GM18499 (cell line): ENCODE measurements at regions not wholly inside any gene's neighbourhood (a gene's known extent, or its start where the extent isn't known, plus 50 kb on each side); places are given as distances from the start of the nearest gene placed in this dataset.

ENCODE experiments used
- ATAC-seq: cut with Tn5 transposase; IDR thresholded peaks from one replicate; pipeline ENCODE4 v1.9.1; 2021; ENCODE audit warnings: moderate number of reproducible peaks; ENCODE audit not compliant: insufficient read depth, unreplicated experiment

DNA sequence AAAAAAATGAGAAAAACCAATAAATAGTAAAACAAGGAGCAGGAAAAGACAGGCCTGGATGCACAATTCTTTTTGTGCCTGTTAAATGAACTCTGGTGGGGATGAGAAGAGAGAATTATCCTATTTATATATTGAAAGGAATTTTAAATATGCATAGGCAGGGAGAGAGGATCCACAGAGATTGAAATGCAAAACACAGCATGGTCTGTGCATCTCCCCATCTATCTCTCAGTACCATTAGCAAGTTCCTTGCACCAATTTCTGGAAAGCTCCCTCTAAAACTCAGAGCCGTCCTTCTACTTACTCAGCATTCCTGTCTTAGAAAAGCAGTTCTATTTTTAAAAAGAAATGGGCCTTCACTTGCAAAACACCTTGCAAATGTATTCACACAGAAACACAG lies 502.3 kb upstream of the KLHL29 start:
- ATAC-seq = no peak

DNA sequence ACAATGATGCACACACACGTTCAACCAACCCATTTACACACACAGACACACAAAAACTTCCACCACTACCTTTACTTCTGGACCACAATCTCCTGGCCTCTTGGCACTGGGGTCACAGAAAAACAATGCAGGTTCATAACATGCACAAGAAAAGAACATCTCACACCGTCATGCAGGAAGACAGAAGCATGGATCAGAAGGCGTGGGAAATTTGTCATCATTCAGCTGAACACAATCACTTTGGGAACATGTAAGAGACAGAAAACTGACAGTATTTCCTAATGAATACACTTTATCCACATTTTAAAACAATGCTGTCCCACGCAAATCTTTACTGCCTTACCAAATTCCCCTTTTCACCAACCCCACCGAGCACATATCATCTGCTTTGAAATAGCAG lies 501.9 kb upstream of the KLHL29 start:
- no peak for ATAC-seq

DNA sequence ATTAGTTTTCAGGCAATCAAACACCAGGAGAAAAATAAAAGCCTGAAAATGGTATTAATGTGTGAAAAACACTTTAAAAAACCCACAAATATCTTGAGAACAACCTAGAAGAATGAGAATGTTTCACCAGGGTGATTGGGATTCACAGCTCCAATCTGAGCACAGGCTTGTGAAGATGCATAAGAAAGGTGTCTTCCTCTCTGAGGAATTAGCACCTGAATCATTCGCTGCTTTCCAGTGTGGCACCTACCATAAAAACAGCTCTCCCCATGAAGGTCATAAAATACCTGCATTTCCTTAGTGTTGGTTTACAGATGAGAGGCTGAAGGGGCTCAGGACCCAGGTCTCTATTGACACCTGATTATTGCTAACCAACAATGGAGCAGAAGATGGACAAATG lies 499.7 kb upstream of the KLHL29 start:
- ATAC-seq = no peak

DNA sequence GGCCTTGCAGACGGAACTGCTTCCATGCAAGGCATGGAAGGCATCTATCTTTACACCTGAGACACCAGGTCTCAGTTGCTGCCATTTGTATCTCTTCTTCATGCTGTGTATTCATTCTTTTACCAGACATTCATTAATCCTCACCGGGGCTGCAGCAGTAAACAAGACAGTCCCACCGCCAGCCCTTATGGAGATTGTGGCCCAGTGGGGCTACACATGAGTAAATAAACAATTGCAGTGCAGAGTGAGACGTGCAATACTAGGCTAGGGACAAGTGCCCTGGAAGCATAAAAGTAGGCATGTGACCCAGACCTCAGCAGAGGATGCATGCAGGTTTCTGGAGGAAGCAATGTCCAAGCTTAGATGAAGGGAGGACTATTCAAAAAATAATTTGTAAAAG lies 497.6 kb upstream of the KLHL29 start:
- no peak for ATAC-seq

DNA sequence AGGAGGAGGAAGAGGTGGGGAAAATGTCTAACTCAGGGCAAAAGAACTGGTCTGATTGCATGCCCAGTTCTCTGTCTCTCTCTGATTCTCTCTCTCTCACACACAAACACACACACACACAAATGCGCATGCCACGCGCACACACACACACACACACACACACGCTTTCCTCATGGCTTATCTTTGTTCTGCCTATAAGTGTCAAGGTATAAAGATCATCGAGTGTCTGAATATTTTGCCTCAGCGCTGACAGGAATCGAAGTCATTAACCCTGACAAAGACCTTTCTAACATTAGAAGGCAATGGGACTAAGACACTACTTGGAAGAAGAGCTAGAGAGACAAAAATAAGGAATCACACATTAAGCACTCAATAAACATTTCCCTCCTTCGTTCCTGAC lies 497.1 kb upstream of the KLHL29 start:
- ATAC-seq = no peak

DNA sequence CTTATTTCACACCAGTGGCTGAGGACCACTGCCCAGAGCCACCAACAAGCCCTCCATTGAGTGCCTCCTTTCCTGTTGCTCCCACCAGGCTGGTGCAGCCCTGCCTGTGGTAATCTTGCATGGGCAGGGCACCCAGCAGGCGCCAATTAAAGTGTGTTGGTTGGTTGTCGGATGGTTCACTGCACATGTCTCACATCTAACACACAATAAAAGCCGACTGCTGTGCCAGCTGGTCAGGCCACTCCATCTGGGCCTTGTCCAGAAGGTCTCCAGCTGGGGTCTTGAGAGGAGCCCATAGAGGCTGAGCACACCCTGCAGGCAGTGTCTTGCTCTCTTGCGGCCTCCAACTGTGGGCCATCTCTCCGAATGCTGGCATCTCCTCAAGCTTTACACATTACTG lies 494.8 kb upstream of the KLHL29 start:
- no peak for ATAC-seq

DNA sequence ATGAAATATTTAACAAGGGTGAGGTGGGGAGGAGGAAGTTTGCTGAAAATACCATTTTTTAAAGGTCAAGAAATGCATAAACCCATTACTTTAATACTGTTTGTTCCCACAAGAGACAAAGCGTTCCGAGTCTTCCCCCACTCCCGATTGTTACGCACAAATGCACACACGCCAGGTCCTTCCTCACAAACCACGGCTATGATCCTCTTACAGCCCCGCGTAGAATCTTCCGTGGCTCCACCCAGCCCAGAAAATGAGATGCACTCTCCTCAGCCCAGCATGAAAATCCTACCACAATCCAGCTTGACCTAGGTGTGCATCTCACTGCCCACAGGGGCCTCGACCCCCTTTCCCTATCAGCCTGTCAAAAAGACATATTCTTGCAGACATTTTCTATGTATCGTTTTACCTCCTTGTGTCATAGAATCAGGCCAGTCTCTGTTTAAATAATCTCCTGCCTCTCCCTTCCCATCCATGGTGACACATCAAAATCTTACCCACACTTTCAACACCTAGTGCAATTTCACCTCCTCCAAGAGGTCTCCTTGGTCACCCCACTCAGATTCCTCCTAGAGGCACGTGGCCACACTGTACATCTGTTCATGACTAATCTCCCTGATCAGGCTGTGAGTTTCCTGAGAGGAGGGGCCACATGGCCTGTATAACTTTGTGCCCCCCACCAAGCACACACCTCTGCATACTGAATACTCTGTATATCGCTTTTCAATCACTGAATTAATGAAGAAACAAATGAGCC lies 491.0 kb upstream of the KLHL29 start:
- ATAC-seq = no peak

DNA sequence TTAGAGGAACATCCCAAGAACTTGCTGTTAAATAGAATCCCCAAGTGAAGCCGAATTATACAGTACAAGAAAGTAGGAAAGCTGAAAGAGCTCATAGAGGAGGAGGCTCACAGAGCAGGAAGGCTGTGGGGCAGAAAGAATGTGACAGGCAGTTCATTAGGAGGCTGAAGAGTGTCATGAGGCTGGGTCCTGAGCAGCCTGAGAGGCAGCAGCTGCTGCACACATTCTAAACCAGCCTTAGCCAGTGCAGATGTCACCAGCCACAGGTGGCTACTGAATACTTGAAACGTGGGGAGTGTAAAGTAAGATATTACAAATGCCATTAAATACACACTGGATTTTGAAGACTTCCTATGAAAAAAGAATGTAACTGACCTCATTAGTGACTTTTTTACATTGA lies 490.2 kb upstream of the KLHL29 start:
- ATAC-seq = no peak

DNA sequence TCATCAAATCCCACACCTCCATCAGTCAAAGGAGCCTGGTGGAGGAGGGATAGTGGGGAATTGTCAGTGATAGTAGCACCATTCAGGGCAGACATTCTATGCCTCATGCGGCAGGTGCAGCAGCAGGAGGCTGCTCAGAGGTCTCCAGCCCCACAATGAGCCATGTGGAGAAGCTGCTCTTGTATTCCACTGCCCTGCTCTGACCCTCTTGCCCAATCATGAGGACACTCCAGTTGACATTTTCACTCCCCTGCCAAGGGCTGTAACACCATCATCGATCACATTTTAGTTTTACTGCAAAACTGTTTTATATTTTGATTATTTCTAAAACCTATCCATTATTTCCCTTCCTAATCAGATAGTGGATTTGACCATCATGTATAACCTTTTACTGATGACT lies 487.6 kb upstream of the KLHL29 start:
- ATAC-seq = no peak

DNA sequence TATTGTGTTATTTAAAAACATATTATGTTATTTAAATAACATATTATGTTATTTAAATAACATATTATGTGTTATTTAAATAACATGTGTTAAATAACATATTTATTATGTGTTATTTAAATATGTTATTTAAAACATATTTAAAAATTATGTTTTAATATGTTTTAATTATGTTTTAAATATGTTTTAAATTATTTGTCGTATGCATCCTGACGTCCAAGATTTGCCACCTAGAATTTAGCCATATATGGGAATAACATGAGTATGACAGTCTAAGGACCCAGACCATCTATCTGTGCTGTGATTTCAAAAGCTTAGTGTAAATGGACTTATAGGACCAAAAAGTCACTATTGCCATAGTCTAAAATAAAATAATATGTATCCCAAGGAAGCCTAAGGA lies 484.3 kb upstream of the KLHL29 start:
- no peak for ATAC-seq

DNA sequence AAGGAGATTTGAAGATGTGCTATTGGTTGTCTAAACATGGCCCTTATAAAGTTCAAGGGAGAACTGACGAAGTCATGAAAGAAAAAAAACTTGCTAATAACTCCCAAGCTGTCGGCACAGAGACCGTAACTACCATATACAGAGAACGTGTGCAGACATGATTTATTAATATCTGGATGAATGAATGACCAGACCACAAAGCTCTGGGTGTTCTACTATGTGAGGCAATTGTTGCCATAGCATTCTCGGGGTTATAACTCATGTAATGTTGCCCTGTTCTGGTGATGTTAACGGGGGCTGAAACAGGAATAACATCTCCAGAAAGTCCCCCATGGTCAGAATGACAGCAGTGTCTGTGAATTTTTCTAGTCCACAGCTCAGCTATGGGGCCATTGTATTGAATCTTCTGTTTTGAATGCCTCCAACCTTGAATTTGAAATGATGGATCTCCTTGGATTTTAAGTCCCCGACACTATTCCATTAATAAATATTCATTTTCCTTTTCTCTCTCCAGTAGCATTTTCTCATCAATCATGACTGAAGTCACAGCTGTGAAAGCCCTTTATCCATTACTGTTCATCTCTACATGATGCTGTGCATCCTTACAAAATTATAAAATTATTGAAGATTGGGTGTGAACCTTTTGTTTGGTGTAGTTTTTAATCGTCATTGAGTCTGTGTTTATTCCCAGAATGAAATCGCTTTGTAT lies 483.4 kb upstream of the KLHL29 start:
- ATAC-seq = no peak

DNA sequence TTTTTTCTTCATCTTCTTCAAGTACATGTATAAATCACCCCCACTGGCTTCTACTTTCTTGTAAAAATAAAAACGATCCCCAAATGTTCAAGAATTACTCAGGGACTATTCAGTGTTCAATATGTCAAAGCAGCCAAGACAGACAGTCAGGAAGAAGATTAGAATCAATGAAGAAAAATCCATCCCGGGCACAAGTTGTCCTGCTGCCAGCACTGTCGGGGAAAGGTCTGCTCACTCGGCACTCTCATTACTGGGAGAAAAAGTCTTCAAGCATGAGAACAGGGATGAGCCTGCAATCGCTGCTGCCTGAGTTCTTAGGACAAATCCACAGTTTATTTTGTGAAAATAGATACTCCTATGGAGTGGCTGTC lies 482.8 kb upstream of the KLHL29 start:
- ATAC-seq = no peak

DNA sequence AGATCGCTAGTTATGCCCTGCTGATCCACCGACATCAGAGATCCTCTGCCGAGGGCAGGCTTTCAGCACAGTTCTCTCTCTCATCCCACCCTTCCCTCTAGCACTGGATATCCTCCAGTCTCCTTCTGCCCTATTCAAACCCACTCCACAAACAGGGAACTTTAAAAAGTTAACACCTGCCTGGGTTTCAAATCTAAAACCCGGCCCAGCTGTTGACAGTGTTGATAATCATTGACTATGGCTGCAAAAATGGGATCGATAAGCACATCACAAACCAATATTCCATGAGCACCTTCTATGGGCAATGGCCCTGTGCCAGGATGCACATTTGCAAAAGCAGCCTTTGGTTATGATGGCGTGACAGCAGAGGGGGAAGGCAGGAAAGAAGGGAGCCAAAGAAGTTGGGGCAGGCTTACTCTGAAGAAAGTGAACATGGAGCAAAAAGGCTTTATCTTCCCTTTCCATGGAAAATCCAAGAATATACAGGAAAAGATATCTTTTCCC lies 482.3 kb upstream of the KLHL29 start:
- no peak for ATAC-seq

DNA sequence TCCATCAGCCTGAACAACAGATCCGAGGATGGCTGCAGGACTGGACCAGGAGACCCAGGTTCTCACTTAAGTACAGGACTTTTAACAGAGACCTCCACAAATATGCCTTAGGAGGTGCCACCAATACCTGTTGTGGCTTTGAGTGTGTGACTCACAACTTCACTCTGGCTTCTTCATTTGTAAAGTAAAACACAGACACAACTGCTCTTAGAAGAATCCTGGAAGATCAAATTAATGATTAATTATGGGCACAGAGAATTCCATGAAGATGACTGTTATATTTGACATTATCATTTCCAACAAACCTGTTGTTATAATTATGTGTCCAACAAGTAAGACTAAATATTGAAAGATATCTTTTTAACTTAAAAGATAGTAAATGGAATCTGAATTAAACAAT lies 481.4 kb upstream of the KLHL29 start:
- no peak for ATAC-seq

DNA sequence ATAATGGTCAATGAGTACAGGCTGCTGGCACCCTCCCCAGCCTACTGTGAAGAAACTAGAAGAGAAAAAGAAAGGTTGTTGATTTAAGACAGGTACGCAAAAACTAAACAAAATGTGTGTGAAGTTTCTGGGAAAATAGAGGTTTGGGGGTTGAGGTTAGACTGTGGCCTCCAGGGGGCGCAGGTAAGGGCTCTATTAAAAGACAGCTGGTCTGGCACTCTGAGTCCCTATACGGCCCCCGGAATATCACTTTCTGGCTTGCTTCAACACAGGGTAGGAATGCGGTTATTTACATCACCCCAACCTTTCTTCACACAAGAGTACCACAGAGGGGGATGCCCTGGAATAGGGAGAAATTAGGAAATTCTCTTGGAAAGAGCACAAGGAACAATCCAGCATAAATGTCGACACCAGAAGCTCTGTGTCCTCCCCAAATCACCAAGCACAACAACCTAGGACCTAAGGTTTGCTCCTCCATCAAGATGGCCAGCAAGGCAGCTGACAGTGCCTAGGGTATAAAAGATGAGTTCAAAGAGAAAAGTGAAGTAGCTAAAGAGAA lies 480.8 kb upstream of the KLHL29 start:
- no peak for ATAC-seq

DNA sequence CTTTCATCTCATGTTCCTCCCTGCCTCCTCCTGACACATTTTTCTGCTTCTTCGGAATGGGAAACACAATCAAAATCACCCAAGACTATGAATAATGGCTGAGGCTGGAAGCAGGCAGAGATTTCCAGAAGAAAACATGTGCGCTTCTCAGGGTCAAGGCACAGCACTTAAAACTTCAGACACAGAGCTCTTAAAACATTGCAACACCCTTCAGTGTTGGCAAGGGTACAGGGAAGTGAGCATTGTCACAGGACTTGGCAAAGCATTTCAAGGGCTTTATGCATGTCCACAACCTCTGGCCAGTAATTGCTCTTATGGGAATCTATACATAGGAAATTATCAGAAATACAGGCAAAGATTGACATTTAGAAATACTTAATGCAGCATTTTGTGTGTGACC lies 477.6 kb upstream of the KLHL29 start:
- no peak for ATAC-seq

DNA sequence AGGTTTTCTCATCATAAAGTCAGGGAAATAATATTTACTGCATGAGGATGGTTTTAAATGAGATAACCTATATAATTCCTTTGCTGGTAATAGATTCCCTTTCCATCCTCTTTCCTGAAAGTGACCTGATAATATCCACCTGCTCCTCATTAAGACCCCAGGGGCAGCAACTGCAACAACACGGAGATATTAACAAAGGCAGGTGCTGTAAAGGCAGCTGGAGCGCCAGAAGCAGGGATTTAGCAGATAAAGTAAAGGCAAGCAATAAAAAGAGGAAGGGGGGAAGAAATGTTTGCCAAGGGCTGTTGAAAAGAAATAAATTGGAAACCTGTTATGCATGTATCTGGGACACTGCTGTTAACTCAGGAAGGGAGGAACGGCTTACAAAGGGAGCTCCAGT lies 472.6 kb upstream of the KLHL29 start:
- ATAC-seq = no peak

DNA sequence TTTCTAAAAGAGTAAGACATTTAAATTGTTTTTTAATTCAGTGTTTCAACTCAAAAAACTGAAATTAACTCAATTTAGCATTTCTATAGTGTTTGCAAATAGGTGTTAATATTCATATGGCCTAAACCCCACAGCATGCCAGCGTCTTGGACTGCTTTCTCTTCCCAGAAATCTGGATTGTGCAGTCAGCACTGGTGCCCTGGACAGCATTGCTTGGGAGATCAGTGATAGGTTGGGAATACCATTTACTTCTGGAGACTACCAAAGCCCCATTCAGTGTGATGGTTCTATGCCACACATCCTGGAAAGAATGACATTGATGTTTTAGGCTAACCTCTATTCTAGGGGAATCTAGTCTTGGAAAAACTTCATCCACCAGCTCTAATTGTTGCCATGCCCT lies 455.0 kb upstream of the KLHL29 start:
- no peak for ATAC-seq

DNA sequence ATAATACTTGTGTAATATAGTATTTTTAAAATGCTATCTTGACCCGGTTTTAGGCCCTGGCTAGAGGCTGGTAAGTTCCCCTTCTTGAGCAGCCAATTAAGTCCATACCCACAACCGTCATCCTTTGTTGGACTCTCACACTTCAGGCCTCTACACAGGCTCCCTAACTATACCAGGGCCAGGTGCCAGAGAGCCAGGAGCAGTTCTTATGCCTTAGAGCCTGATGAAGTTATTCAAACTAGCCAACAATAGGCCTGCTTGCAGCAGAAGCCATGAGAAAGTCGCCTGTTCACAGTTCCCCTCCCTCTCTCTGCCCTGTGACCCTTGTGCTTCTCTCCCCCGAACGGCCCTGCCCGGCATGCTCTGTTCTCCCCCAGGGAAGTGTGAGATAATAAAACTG lies 454.2 kb upstream of the KLHL29 start:
- ATAC-seq = no peak

DNA sequence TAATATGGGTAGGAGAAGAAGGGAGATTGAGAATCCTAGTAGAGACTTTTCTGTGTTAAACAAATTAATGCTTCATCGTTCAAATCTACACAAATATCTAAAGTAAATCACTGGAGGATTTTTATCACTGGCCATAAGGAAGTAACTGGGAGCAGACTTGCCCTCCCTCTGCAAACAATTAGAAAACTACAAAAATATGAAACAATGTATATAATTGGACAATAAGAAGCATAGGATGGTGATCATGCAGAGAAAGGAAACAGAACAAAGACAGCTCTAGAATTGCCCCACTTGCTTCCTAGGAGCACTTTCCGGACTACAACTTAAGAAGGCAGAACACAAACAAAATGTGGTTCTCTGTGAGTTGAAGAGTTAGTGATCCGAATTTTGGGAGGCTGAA lies 452.7 kb upstream of the KLHL29 start:
- ATAC-seq = no peak

DNA sequence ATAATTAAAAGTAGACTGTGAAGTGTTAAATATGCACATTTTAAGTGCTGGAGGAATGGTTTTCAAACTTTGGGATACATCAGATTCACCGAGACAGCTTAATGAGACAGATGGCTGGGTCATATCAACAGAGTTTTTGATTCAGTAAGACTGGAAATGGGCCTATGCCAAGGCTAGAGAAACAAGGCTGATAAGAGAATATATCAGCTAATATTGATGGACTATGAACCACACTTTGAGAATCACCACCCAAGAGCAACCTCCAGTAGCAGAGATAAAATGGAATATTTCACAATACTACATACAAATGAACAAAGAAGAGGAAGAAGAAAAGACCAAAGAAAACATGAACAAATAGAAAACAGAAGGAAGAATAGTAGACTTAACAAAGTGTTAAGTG lies 450.2 kb upstream of the KLHL29 start:
- ATAC-seq = no peak

DNA sequence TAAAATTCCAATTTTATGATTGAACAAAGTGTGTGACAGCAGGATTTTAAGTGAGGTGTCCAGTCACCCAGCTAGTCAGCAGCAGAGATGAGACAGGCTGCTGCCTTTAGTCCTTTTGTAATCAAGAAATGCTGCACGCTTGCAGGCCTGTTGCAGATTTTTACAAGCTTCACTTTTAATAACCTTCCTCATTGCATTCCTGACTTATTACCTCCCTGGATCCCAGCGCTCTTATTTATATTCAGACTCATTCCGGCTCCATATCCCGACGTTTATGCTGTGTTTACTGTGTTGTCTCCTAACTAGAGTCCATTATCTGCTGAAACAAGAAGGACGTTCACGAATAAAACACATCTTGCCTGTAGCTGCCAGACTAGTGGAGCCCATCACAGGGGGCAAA lies 442.5 kb upstream of the KLHL29 start:
- no peak for ATAC-seq
